ENCODE measurements at regions not wholly inside any gene's neighbourhood (a gene's known extent, or its start where the extent isn't known, plus 50 kb on each side); places are given as distances from the start of the nearest gene placed in this dataset.

DNA sequence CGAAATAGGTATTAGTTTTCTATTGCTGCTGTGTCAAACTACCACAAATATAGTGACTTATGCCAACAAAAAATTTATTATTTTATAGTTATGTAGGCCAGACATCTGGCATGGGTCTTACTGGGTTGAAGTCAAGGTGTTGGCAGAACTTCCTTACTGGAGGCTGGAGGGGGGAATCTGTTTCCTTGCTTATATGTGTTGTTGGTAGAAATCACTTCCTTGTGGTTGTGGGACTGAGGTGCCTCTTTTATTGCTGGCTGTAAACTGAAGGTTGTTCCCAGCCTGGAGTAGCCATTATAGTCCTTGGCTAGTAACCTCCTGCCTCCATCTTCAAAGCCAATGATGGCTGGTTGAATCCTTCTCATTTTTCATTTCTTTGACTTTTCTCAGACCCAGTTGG is 439.8 kb upstream of the EEF2KMT start:
- Mint-ChIP-seq H3K4me1 (no peaks in the 10 kb centered on the region), H3K27me3 (peaks cover 6 to 28% (median 8%) of the 10 kb centered on the region in 5 donors), H3K36me3 (peaks cover 0 to 8% (median 0%) of the 10 kb centered on the region in 3 donors), H3K27ac (no peak overlapping the region), H3K9me3 (peaks cover 0 to 11% (median 7%) of the 10 kb centered on the region in 9 donors), H3K4me3 (no peak overlapping the region)
- no peak for ATAC-seq
- POLR2A ChIA-PET: no interaction called here
- DNase-seq: no peak

DNA sequence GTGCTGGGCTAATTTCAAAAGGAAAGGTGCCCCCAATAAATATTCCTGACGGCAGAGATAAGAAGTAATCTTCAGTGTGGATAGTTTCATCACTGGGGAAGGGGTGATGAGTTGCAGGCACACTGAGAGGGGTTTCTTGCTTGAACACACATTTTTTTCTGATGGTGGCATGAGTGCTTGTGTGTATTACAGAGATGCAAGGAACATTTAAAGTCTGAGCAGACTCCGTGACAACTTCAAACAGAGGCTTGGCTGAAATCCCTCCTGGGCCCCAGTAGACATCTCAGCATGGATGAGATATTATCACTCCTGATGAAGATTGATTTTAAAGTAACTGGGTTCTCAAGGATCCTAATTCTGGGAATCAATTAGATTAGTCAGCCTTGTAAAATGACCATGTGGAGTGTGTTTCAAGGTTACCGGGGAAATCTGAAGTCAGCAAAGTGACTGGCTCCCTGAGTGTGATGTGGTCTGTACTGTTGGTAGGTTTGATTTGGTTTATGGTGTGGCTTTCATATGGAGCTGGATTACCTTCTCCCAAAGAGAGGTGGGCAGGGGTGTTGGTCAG is 435.8 kb upstream of the EEF2KMT start:
- peaks cover 0 to 23% (median 11%) of the 10 kb centered on the region in 5 donors for H3K27me3 Mint-ChIP-seq
- H3K4me3 Mint-ChIP-seq: no peak overlapping the region
- no peak for DNase-seq
- no peaks in the 10 kb centered on the region for H3K4me1 Mint-ChIP-seq
- ATAC-seq: no peak
- no peak overlapping the region for H3K27ac Mint-ChIP-seq
- peaks cover 0 to 8% (median 0%) of the 10 kb centered on the region in 3 donors for H3K36me3 Mint-ChIP-seq
- POLR2A ChIA-PET: no interaction called here
- H3K9me3 Mint-ChIP-seq: peaks cover 0 to 13% (median 7%) of the 10 kb centered on the region in 9 donors

DNA sequence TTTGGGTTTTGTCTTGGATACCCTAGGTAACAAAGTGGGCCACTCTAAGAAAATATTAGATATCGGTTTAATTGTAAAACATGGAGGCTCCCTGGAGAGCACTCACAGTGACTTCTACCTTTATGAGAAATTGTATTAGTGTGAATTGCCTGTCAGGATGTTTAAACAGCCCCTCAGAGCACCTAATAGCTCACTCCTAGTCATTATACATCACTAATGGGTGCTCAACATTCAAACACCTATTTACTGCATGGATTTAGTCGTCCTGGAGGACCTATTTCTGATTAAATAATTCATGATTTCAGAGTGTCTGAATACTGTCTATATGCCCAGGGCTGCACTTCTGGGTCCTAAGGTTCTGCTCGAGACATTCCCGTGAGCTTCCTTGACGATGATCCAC is 430.2 kb upstream of the EEF2KMT start:
- H3K27me3 Mint-ChIP-seq: peaks cover 13 to 32% (median 20%) of the 10 kb centered on the region in 5 donors
- no peak for ATAC-seq

DNA sequence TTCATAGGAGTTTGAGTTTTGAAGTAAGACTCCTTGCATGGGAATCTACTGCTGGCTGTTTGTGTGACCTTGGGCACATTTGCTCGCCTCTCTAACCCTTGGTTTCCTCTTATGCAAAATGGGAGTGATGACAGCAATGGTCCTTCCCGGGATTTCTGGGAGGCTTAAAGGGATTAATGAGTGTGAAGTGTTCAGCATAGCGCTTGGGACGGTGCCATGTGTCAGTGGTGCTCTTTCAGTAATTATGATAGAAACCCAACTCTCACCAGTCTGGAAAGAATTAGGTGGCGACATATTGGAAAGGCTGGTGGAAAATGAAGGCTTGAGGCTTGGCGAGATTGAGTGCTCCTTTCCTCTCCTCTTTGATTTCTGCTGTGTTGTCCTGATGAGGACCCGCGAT is 429.2 kb upstream of the EEF2KMT start:
- ATAC-seq (no peak), DNase-seq (no peak)
- no peak overlapping the region for H3K4me3 Mint-ChIP-seq
- no peaks in the 10 kb centered on the region for H3K4me1 Mint-ChIP-seq
- no peaks in the 10 kb centered on the region for H3K36me3 Mint-ChIP-seq
- POLR2A ChIA-PET: no interaction called here
- peaks cover 16 to 32% (median 20%) of the 10 kb centered on the region in 5 donors for H3K27me3 Mint-ChIP-seq
- peaks cover 0 to 10% (median 6%) of the 10 kb centered on the region in 9 donors for H3K9me3 Mint-ChIP-seq
- H3K27ac Mint-ChIP-seq: no peak overlapping the region

More for the DNA sequence above, 430.2 kb upstream of the EEF2KMT start:
- no peak for DNase-seq
- no peaks in the 10 kb centered on the region for H3K4me1 Mint-ChIP-seq
- no peak overlapping the region for H3K27ac Mint-ChIP-seq
- H3K4me3 Mint-ChIP-seq: no peak overlapping the region
- H3K9me3 Mint-ChIP-seq: peaks cover 0 to 8% (median 2%) of the 10 kb centered on the region in 9 donors
- no peaks in the 10 kb centered on the region for H3K36me3 Mint-ChIP-seq
- POLR2A ChIA-PET: no interaction called here

DNA sequence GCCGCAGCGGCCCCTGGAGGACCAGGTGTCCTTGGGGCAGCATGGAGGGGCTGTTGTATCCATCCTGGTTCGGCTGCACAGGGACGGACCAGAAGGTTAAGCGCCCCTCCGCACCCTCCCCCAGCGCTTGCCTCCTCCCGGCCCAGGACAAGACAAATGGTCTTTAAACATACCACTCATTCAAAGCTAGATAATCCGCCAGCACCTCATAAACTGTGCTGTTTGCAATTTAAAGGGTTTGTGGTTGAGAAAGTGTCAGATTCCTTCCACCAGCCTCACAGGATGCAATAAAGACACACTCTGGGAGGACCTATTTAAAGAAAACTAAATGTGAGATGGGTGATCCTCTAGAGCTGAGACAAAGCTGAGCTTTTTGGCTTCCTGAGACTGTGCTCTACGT is 426.2 kb upstream of the EEF2KMT start:
- POLR2A ChIA-PET: no interaction called here
- ATAC-seq (no peak), DNase-seq (no peak)
- no peaks in the 10 kb centered on the region for H3K4me1 Mint-ChIP-seq
- no peak overlapping the region for H3K27ac Mint-ChIP-seq
- H3K9me3 Mint-ChIP-seq: peaks cover 0 to 19% (median 3%) of the 10 kb centered on the region in 9 donors
- H3K4me3 Mint-ChIP-seq: no peak overlapping the region
- H3K36me3 Mint-ChIP-seq: no peaks in the 10 kb centered on the region
- H3K27me3 Mint-ChIP-seq: peaks cover 16 to 36% (median 16%) of the 10 kb centered on the region in 5 donors

DNA sequence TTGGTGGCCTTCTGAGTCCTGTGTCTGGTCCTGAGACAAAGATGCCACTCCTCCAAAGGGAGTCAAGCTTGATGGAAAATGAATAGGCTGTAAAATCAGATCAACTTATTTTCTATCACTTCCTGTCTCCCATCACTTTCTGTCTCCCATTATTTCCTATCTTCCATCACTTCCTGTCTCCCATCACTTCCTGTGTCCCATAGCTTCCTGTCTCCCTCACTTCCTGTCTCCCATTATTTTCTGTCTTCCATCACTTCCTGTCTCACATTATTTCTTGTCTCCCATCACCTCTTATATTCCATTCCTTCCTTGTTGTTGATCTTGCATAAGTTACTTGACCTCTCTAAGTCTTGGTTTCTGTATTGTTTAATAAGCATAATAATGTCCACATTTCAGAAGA is 418.5 kb upstream of the EEF2KMT start:
- H3K4me3 Mint-ChIP-seq: no peak overlapping the region
- H3K27ac Mint-ChIP-seq: peak overlapping the region in 1 of 10 donors; percentile 1
- DNase-seq (no peak), ATAC-seq (no peak)
- H3K36me3 Mint-ChIP-seq: peaks cover 0 to 5% (median 0%) of the 10 kb centered on the region in 3 donors
- H3K9me3 Mint-ChIP-seq: peaks cover 0 to 28% (median 5%) of the 10 kb centered on the region in 9 donors
- H3K27me3 Mint-ChIP-seq: peaks cover 3 to 25% (median 8%) of the 10 kb centered on the region in 5 donors
- POLR2A ChIA-PET: no interaction called here
- peaks cover 0 to 2% (median 0%) of the 10 kb centered on the region in 4 donors for H3K4me1 Mint-ChIP-seq

DNA sequence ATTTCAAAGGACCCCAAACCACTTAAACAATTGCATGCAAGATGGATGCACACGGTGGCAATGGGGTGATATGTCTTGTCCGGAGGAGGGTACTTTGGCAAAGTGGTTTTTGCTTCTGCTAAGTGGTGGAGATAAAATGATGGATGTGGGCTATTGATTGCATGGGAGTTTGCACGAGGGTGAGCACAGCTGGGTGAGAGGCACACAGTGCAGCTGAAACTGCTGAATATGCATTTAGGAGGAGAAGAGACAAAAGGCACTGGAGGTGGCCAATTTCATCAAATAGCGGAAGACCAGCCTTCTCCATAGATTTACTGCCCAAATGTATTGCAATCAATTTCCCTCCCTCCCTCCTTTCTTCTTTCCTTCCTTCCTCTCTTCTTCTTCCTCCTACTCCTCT is 414.4 kb upstream of the EEF2KMT start:
- no peak overlapping the region for H3K4me3 Mint-ChIP-seq
- H3K9me3 Mint-ChIP-seq: peaks cover 0 to 29% (median 5%) of the 10 kb centered on the region in 9 donors
- POLR2A ChIA-PET: no interaction called here
- ATAC-seq (no peak), DNase-seq (no peak)
- peaks cover 0 to 5% (median 0%) of the 10 kb centered on the region in 4 donors for H3K4me1 Mint-ChIP-seq
- no peak overlapping the region for H3K27ac Mint-ChIP-seq
- H3K36me3 Mint-ChIP-seq: peaks cover 0 to 5% (median 0%) of the 10 kb centered on the region in 3 donors
- H3K27me3 Mint-ChIP-seq: peaks cover 6 to 31% (median 10%) of the 10 kb centered on the region in 5 donors

DNA sequence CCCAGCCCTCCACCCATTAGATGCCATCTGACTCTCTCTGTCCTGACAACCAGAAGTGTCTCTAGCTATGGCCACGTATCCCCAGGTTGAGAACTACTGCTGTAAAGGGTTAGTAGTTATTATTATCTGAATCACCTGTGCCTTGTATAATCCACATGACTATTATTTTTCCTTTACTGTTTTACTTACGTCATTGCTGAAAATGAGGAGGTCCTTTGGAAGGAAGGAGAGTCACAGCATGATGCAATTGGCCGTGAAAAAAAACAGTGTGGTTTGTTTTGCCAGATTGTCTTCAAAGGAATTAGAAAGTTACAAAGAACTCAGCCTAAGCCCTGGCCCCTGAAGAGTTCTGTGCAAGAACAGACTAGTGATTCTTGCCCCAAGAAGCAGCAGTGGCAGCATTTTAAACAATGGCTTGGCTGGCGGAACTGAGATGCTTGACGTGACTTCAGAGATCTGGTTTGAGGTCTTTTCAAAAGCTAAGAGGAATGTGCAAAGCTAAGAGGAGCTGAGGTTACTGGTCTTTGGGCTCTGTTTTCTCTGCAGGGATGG is 413.3 kb upstream of the EEF2KMT start:
- POLR2A ChIA-PET: no interaction called here
- Mint-ChIP-seq H3K36me3 (no peaks in the 10 kb centered on the region), H3K27me3 (peaks cover 4 to 34% (median 9%) of the 10 kb centered on the region in 5 donors), H3K27ac (no peak overlapping the region), H3K4me1 (peaks cover 0 to 3% (median 0%) of the 10 kb centered on the region in 4 donors), H3K4me3 (no peak overlapping the region), H3K9me3 (peaks cover 0 to 21% (median 2%) of the 10 kb centered on the region in 9 donors)
- ATAC-seq: no peak
- DNase-seq: no peak

DNA sequence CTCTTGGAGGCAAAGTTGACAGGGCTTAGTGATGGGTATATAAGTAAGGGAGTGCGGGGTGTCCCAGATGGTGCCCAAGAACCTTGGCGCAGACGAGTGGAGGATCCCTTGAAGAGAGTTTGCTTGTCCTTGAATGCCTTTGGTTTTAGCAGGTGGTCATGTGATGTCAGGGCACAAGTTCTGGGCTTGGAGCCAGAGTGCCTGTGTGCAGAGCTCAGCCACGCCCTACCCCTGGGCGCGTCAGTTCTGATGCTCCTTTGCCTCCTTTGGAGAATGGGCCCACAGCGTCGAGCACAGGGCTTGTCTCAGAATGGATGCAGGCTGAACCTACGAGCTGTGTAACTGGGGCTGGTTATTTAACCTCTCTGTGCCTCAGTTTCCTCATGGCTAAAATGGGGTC is 412.2 kb upstream of the EEF2KMT start:
- Mint-ChIP-seq H3K4me1 (peaks cover 0 to 3% (median 0%) of the 10 kb centered on the region in 4 donors), H3K36me3 (no peaks in the 10 kb centered on the region), H3K27ac (no peak overlapping the region), H3K27me3 (peaks cover 4 to 40% (median 9%) of the 10 kb centered on the region in 5 donors), H3K4me3 (no peak overlapping the region), H3K9me3 (peaks cover 0 to 18% (median 2%) of the 10 kb centered on the region in 9 donors)
- ATAC-seq (no peak), DNase-seq (no peak)
- POLR2A ChIA-PET: no interaction called here

DNA sequence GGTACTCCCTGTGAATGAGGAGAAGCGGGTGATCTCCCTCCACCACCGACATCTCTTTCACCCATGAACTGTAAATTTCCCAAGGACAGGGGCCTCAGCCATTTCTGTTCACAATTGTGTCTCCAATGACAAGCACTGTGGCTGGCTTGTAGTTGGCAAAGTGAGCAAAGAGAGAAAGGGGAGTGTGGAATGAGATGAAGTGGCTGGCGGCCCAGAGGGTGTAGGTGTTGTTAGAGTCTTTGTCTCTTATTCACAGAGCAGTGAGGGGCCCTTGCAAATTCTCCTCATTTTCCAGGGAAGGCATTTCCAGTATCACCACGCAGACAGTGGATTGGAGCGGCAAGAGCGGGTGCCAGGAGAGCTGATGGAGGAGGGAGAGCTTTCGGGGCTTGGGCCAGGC is 411.7 kb upstream of the EEF2KMT start:
- H3K27me3 Mint-ChIP-seq: peaks cover 4 to 42% (median 12%) of the 10 kb centered on the region in 5 donors
- POLR2A ChIA-PET: no interaction called here
- H3K4me1 Mint-ChIP-seq: peaks cover 0 to 3% (median 0%) of the 10 kb centered on the region in 4 donors
- DNase-seq (no peak), ATAC-seq (no peak)
- no peak overlapping the region for H3K4me3 Mint-ChIP-seq
- H3K36me3 Mint-ChIP-seq: no peaks in the 10 kb centered on the region
- H3K27ac Mint-ChIP-seq: no peak overlapping the region
- H3K9me3 Mint-ChIP-seq: peaks cover 0 to 14% (median 2%) of the 10 kb centered on the region in 9 donors

DNA sequence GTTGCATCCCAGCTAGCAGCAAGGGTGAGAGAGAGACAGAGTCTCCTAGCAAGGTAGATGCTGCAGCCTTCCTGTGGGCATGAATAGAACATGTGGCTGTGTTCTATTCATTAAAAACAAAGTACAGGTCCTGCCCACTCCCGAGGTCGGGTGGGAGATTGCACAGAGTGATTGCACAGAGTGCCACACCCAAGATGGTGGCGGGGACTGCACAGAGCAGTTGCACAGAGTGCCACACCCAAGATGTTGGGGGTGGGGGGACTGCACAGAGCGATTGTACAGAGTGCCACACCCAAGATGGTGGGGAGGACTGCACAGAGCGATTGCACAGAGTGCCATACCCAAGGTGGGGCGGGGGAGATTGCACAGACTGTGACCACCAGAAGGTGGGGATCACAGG is 410.8 kb upstream of the EEF2KMT start:
- H3K4me3 Mint-ChIP-seq: no peak overlapping the region
- POLR2A ChIA-PET: no interaction called here
- no peak overlapping the region for H3K27ac Mint-ChIP-seq
- H3K4me1 Mint-ChIP-seq: peaks cover 0 to 3% (median 0%) of the 10 kb centered on the region in 4 donors
- no peak for DNase-seq
- peaks cover 0 to 10% (median 0%) of the 10 kb centered on the region in 9 donors for H3K9me3 Mint-ChIP-seq
- H3K27me3 Mint-ChIP-seq: peaks cover 2 to 44% (median 10%) of the 10 kb centered on the region in 5 donors
- H3K36me3 Mint-ChIP-seq: no peaks in the 10 kb centered on the region
- ATAC-seq: no peak

DNA sequence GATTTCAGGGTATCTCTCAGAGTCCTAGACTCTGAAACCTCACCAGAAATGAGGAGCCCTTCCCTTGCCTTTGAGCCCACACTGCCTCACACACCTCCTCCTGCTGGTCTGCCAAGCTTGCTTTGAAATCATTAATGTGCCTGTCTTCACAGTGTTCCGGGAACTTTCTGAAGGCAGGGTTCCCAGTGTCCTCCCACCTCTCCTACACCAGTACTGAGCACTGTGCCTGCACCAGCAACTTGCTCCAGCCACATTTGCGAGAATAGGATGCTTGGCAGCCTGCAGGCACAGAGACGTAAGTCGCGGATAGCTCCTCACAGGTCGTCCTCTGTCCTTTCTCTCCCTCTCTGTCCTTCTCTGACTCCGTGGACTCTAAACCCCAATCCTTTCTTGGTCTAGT is 408.4 kb upstream of the EEF2KMT start:
- POLR2A ChIA-PET: no interaction called here
- ATAC-seq: no peak
- DNase-seq: no peak
- Mint-ChIP-seq H3K4me1 (peaks cover 0 to 3% (median 0%) of the 10 kb centered on the region in 4 donors), H3K36me3 (no peaks in the 10 kb centered on the region), H3K27ac (no peak overlapping the region), H3K4me3 (no peak overlapping the region), H3K9me3 (peaks cover 0 to 10% (median 0%) of the 10 kb centered on the region in 9 donors), H3K27me3 (peaks cover 0 to 44% (median 11%) of the 10 kb centered on the region in 5 donors)

DNA sequence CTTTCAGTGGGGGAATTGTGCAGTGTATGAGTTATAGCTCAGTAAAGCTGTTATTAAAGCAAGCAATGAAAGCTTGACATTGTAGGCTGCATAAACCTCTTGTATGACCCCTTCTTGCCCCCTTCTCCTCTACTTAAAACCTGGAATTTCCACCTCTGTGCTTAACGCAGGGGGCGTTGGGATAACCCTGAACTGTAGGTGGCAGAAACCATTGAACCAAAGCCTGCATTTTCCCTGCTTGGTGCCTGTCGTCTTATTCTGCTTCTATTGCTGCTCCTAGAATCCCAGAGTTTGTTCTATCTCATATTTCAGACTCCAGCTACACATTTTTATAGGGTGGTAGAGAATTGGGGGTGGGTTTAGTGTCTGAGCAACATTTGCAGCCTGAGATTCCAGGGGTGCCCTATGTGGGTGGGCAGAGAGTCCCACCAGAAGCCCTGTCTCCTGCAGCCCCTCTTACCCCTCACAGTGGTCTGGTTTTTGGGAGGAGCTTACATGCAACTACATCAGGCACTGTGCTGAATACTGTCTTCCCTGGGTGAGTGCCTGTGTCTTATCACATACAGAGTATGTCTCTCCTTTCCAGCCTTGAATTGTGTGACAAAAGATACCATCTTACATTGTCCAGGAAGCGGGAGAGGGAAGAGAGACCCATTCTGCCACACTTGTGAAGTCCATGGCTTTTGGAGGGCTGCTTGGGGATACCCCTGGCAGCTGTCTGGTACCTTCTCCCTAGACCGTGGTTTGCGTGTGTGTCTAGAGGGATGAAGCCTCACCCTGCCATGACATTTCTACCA is 407.7 kb upstream of the EEF2KMT start:
- Mint-ChIP-seq H3K27ac (no peak overlapping the region), H3K27me3 (peaks cover 0 to 47% (median 11%) of the 10 kb centered on the region in 5 donors), H3K4me1 (peaks cover 0 to 3% (median 0%) of the 10 kb centered on the region in 4 donors), H3K9me3 (peaks cover 0 to 10% (median 0%) of the 10 kb centered on the region in 9 donors), H3K36me3 (no peaks in the 10 kb centered on the region), H3K4me3 (no peak overlapping the region)
- no peak for DNase-seq
- POLR2A ChIA-PET: no interaction called here
- ATAC-seq: no peak

All from naive thymus-derived CD8-positive, alpha-beta T cell (primary cell).